Nephron progenitor cell (in vitro differentiated cells): ENCODE measurements at regions not wholly inside any gene's neighbourhood (a gene's known extent, or its start where the extent isn't known, plus 50 kb on each side); places are given as distances from the start of the nearest gene placed in this dataset.
"Not testable (repeated sequence)": the region's sequence is repeated elsewhere in the genome, so short reads cannot be mapped to it uniquely, and the experiment has no call there.

Source experiments
- DNase-seq: peaks from one replicate; pipeline ENCODE4 v3.0.0; 2021
- H3K27ac Mint-ChIP-seq: 2 replicates; pipeline ENCODE4 v1.8.0; 2021; ENCODE audit warnings: mild to moderate bottlenecking, moderate library complexity, mixed read lengths
- H3K27me3 Mint-ChIP-seq: 2 replicates; pipeline ENCODE4 v1.8.0; 2021; ENCODE audit warnings: mild to moderate bottlenecking, low read depth, mixed read lengths; ENCODE audit not compliant: poor library complexity
- H3K36me3 Mint-ChIP-seq: 2 replicates; pipeline ENCODE4 v1.8.0; 2021; ENCODE audit warnings: low read depth, mixed read lengths
- H3K4me1 Mint-ChIP-seq: 2 replicates; pipeline ENCODE4 v1.8.0; 2021; ENCODE audit warnings: mixed read lengths
- H3K4me3 Mint-ChIP-seq: 2 replicates; pipeline ENCODE4 v1.8.0; 2021; ENCODE audit warnings: mild to moderate bottlenecking, moderate library complexity, mixed read lengths
- H3K9me3 Mint-ChIP-seq: 2 replicates; pipeline ENCODE4 v1.8.0; 2021; ENCODE audit warnings: mild to moderate bottlenecking, moderate library complexity, mixed read lengths

- not testable (repeated sequence) for H3K27ac Mint-ChIP-seq, H3K4me1 Mint-ChIP-seq, H3K27me3 Mint-ChIP-seq, H3K36me3 Mint-ChIP-seq, DNase-seq, H3K4me3 Mint-ChIP-seq
- H3K9me3 Mint-ChIP-seq: peaks cover 72% of the 10 kb centered on the region
Observed at GRCh38 chr12:37814529-37814928, 502.0 kb upstream of the ALG10B start.
